GM19025 (cell line): ENCODE measurements at regions not wholly inside any gene's neighbourhood (a gene's known extent, or its start where the extent isn't known, plus 50 kb on each side); places are given as distances from the start of the nearest gene placed in this dataset.
"Not testable (repeated sequence)": the region's sequence is repeated elsewhere in the genome, so short reads cannot be mapped to it uniquely, and the experiment has no call there.

Experiments
- ATAC-seq: cut with Tn5 transposase; IDR thresholded peaks from one replicate; pipeline ENCODE4 v1.9.1; 2021; ENCODE audit warnings: mild to moderate bottlenecking, low read depth, moderate library complexity; ENCODE audit not compliant: unreplicated experiment

- ATAC-seq, result no peak
These were observed 128.8 kb downstream of the SLC24A2 start for GRCh38 chr9:19660019-19660418.

GRCh38 chr9:19656704-19657103, 132.1 kb downstream of the SLC24A2 start:
- no peak for ATAC-seq

GRCh38 chr9:19651681-19652080, 137.2 kb downstream of the SLC24A2 start:
- no peak for ATAC-seq

GRCh38 chr9:19650312-19650711, 138.5 kb downstream of the SLC24A2 start:
- ATAC-seq, result no peak

DNA sequence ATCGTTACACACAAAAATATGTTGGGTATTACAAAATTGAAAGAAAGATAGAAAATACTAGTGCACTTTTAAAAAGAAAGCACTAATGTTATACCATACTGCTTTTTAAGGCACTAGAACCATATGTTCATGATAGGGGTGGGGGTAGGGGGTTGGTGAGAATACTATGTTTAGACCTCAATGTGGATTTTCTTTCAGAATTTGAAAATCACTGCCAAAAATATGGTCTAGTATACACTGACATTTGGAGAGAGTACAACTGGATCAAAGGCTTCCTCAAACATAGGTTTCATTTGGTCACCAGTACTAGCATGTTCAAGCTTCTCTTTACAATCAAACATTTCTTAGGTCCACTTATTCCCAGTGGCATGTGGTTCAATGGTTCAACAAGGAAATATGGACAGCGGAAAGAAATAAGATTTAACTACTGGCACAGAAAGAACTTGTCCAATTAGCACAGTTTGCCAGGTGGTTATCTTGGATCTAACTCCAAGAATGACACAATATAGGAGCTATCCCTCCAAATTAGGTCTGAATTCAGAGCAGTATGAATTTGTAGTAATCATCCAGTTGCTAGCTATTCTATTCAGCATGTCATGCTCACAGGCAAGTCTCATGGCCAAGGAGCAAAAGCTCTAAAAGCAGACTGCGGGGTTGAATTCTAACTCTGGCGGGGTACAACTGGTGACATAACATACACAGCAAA, 139.3 kb downstream of the SLC24A2 start:
- no peak for ATAC-seq

DNA sequence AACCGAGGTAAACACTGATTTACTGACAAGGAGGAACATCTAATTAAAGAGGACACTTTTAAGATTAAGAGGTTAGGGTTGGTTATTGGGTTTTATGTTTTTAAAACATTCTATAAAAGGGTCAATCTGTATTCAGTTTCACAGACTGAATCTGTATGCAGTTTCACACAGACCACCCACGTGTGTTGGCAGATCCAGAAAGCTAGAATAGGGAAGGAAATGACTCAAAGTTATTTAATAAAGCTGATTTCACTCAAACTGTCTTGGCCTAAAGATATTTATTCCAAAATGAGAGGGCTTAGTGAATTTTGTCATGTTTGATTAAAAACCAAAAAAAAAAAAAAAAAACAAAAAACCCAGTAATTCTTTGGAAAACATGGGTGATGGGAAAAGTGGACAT, 140.2 kb downstream of the SLC24A2 start:
- no peak for ATAC-seq

DNA sequence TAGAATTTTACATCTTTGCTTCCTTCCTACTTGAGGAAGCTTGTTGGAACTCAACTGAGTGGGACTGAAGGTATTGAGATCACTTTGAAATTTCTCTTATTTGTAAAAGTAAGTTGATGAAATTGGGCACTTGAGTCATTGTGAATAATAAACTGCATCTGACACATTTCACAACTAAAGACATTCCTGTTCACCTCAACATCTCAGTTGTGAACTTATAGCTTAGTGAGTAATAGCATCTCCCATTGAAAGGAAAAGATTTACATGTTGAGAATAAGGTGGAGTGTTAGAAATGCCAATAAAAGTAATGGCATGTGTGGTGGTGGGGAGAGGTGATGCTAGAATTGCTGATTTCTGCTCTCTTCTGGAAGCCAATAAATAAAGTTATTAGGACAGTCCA, 145.0 kb downstream of the SLC24A2 start:
- no peak for ATAC-seq

- ATAC-seq, result no peak
These were observed 146.6 kb downstream of the SLC24A2 start for GRCh38 chr9:19642256-19642655.

GRCh38 chr9:19641046-19641445, 147.8 kb downstream of the SLC24A2 start:
- ATAC-seq, result no peak

- no peak for ATAC-seq
These were observed 148.8 kb downstream of the SLC24A2 start for GRCh38 chr9:19640014-19640413.

DNA sequence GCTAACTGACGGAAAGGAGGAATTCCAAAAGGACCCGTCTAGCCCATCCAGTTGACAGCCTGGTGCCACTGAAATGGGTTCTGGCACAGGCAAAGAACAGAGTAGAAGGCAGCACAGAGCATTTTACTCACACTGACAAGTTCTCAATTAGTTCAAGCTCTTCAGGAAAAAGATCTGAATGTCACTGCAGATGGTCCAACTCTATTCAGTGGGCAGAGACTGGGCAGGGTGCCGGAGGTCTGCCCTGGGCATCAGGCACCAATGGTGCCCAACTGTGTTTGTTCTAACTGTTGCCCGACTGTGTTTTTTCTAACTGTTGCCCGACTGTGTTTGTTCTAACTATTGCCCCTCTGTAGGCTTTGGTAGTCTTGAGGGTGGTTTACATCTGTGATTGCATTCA, 151.8 kb downstream of the SLC24A2 start:
- ATAC-seq, result no peak

DNA sequence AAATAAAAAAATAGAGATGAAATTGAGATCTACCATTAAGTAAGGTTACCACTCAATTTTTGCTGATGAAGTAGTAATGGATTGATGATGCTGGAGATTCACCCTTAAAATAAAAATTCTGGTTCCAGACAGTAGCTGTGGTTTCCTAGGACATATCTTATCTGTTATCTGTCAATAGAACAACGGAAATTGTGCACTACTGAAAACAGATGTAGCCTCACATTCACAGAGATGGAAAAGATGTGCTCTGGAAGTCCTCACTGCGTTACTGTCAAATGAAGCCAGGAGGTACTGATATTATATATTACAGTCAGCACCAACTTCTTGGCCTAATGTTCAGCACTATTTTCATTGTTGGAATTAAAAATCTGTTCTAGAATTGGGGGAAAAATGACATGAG, 154.0 kb downstream of the SLC24A2 start:
- ATAC-seq, result no peak

DNA sequence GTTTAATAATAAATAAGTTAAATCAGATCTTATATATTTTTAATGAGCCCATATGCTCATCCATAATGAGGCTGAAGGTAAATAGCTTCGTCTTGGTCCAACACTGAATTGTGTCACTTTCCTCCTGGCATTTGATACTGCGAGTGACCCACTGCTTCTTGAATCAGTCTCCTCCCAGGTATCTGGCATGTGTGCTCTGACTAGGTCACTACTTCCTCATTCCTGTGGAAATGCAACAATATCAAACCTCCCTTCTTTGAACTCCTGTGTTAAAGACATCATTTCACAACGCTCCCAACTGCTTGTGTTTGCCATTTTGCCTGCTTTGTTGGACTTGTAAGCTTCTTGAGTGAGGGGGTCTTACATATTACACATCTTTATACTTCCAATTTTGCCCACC, 157.7 kb downstream of the SLC24A2 start:
- ATAC-seq, result no peak

- no peak for ATAC-seq
These were observed 158.1 kb downstream of the SLC24A2 start for GRCh38 chr9:19630760-19631159.

DNA sequence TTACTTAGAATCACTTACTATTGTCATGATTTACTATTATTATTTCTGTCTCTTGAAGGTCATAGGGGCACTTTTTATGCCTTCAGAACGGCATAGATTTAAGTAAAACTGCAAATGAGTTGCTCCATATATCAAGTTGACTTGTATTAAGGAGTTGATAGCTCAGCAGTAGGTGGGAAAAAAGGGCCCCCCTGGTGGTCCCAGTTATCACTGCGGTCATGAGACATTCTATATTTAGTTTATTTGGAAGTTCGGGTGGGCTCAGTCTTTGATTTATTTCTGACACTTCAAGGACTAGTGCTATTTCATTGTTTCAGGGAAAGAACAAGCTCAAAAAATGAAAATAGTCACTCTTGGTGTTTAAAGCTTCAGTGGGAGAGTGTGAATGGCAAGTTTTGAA, 159.3 kb downstream of the SLC24A2 start:
- no peak for ATAC-seq

- not testable (repeated sequence) for ATAC-seq
These were observed 163.4 kb downstream of the SLC24A2 start for GRCh38 chr9:19625426-19625825.

- no peak for ATAC-seq
These were observed 164.3 kb downstream of the SLC24A2 start for GRCh38 chr9:19624519-19624918.

DNA sequence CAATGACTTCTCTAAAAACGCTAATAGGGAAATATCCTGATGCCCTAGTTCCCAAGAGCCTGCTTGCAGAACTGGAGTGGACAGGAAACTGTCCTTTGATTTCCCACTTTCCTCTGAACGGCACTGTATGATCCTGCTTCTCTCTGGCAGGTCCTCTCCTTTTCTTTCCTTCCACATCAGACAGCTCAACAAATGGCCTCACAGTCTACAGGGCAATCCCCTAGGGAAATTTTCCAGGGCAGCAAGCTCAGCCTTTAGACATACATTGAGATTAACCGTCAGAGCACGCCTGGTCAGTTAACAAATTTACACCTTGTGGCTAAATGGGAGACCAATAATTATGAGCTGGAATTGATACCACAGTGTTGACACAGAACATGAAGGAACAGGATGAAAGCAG, 164.9 kb downstream of the SLC24A2 start:
- ATAC-seq, result no peak

DNA sequence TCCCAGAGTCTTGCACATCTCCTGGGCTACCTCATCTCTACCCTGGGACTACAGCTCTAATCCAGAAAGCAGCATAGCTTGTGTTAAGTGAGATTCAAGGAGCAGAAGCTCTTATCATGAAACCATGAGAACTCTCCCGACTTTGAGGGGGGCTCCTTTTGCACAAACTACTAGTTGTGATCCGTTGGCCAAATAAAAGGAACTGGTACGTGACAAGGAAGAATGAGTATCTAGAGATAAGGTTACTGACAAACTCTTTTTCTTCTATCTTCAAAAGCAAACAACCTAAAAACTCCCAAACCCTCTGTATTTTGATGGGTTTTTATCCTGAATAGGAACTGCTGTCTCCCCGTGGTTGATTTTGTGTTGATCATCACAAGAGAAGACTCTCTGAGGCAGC, 168.5 kb downstream of the SLC24A2 start:
- ATAC-seq, result no peak

DNA sequence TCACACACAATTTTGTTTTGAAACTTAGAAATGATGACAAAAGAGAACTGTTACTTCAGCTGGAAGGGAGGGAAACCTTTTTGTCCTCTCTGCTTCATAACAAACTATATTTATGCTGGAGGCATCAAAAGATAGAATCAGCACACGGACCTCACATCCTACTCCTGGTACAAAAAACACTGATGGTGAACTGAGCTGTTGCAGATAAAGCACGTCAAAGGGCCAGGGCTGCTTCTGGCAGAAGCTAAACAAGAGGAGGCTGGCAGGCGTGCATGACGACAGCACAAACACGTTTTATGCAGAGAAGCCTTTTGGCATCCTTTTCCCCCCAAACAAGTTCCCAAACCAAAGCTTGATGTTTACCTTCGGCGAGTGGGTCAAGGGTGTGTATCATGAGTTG, 169.6 kb downstream of the SLC24A2 start:
- ATAC-seq, result no peak

GRCh38 chr9:19618816-19619215, 170.0 kb downstream of the SLC24A2 start:
- ATAC-seq, result no peak

GRCh38 chr9:19615036-19615624, 173.7 kb downstream of the SLC24A2 start:
- no peak for ATAC-seq
